ENCODE measurements at regions not wholly inside any gene's neighbourhood (a gene's known extent, or its start where the extent isn't known, plus 50 kb on each side); places are given as distances from the start of the nearest gene placed in this dataset.
"Not testable (repeated sequence)": the region's sequence is repeated elsewhere in the genome, so short reads cannot be mapped to it uniquely, and the experiment has no call there.

DNA sequence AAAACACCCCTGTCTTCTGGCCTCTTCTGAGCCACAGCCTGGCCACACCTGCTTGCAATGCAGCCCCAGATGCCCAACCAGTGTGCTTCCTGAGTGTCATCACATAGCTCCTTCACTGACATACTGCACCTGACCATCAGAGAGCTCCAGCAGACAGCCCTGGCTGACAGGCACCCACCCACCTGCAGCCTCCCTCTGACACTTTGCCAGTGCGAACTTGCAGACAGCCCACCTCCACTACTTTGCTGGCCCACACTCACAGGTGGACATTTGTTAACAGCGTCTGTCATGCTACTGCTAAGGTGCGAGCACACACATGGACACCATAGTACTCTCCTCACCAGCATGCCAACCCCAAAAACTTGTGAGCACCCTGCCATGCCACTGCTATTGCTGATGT lies 740.1 kb downstream of the DNAJB9 start:
- no peak for DNase-seq (ENCODE audit: low read depth)

DNA sequence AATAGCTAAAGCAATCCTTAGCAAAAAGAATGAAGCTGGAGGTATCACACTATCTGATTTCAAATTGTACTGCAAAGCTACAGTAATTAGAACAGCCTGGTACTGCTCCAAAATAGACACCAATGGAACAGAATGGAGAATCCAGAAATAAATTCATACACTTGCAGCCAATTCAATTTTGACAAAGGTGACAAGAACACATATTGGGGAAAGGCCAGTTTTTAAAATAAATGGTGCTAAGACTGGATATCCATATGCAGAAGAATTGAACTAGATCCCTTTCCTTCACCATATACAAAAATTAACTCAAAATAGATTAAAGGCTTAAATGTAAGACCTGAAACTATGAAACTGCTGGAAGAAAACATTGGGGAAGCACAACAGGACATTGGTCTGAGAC lies 748.5 kb downstream of the DNAJB9 start:
- no peak for DNase-seq (ENCODE audit: low read depth)

DNA sequence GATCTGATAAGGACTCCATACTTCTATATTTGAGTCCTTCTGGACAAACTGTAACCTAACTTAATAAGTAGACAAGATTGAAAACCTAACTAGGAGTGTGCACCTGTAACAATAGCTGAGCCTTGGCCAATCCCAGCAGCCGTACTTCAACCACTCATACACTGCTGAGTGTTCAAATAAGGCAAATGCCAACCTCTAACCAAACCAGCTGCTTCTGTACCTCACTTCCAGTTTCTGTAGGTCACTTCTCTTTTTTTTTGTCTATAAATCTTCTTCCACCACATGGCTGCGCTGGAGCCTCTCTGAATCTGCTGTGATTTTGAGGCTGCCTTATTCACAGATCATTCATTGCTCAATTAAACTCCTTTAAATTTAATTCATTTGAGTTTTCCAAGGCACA lies 753.2 kb downstream of the DNAJB9 start:
- no peak for DNase-seq (ENCODE audit: low read depth)

DNA sequence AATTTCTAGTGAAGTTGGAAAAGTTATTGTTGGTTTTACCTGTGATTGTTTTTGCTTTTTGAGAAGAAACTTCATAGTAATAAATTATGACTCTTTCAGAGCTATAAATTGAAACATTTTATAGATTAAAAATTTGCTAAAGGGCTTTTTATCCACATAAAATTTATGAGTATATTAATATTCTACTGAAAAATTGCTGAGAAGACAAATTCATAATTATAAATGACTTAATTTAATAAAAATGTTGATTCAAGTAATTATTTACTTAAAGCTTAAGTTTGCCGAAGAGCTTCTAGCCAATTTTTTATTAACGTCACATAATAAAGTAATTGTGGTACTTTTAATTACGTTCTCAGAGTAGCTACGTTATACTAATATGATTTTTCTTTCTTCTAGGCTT lies 761.7 kb downstream of the DNAJB9 start:
- no peak for DNase-seq (ENCODE audit: low read depth)

DNA sequence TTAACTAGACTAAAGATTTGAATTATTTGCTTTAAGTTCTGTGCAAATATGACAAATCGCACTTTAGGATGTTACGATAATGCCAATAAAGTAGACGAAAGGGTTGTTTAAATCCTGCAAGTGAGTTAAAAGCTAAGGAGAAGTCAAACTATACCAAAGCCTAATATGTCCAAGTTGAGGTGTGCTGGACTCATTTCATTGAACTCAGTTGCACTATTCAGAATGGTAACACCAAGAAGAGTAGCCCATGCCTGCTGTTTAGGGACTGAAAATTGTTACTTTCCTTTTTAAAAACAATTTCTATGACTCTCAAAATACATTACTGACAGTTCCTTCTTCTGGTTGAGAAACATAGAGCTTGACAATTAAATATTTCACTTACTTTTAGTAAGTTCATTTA lies 766.3 kb downstream of the DNAJB9 start:
- no peak for DNase-seq (ENCODE audit: low read depth)

DNA sequence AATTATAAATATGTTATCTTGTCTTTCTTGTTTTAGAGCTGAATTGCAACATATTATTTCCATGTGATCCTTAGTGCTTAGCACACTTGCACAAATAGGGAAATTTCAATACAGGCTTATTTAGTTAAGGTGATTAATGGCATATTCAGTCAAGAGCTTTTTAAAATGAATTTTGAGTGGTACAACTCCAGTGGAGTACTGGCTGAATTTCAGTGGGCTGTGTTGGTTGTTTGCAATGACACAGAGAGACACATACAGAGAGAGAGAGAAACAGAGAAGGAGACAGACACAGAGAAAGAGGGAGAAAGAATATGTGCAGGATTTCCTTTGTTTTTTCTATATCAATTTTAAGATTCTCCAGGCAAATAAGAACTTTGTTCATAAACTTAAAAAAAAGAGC lies 766.9 kb downstream of the DNAJB9 start:
- no peak for DNase-seq (ENCODE audit: low read depth)

DNA sequence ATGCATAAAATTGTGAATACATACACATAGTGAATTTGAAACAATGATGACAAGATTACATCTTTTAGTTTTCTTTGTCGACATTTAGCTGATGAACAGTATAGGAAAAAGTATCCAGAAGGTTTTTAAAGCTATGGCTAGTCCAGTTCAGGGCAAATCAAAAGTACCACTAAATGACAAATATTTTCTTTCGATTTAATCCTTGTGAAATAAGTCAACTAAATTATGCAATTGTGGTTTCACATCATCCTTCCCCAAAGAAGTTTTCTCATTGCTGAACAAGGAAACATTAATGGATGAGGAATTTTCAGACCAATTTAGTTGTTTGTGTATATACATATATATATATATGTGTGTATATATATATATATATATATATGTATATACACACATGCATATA lies 774.0 kb downstream of the DNAJB9 start:
- DNase-seq (ENCODE audit: low read depth) = no peak

DNA sequence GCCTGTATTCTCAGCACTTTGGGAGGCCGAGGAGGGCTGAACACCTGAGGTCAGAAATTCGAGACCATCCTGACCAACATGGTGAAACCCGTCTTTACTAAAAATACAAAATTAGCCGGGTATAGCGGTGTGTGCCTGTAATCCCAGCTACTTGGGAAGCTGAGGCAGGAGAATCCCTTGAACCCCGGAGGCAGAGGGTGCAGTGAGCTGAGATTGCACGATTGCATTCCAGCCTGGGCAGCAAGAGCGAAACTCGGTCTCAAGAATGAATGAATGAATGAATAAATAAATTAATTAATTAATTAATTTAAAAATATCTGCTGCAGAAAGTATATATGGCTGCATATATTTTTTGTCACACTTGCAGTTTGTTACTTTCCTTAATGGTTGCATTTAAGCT lies 781.8 kb downstream of the DNAJB9 start:
- DNase-seq (ENCODE audit: low read depth) = no peak

DNA sequence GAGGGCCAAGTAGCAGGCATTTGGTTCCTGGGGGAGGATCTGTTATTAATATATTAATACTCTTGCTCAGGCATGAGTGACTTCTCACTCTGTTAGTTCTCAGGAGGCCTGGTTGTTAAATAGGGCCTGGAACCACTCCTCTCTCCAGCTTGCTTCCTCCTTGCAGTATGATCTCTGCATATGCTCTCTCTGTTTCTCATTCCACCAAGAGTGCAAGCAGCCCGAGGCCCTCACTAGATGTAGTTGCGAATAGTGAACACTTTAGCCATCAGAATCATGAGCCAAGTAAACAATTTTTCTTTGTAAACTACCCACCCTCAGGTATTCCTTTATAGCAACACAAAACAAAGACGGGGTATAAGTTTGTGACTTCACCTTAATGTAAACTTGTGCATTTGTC lies 784.3 kb downstream of the DNAJB9 start:
- no peak for DNase-seq (ENCODE audit: low read depth)

DNA sequence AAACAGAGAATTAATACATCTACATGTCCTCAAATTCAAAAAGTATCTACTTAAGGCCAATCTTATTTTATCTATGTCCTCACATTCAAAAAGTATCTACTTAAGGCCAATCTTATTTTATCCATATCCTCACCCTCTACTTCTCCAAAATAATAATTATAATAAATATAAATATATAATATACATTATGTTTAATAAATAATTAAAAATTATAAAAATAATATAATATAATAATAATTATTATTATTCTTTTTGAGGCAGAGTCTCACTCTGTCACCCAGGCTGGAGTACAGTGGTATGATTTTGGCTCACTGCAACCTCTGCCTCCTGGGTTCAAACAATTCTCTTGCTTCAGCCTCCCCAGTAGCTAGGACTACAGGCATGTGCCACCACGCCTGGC lies 784.9 kb downstream of the DNAJB9 start:
- no peak for DNase-seq (ENCODE audit: low read depth)

DNA sequence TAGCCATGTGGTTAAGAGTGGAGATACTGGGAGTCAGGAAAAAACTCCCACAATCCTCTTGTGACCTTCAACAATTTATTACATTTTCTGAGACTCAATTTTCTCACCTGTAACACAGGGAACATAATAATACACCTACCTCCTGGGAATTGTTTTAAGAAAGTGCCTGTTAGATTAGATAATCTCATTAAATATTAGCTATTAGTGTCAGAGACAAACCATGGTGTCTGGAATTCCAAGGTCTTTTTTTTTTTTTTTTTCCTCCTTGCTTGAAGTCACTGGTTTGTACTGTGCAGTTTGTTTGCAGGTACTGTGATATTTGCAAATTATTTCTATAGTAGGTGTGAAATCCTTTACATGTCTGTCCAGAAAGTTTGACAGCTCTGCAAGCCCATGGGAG lies 806.1 kb downstream of the DNAJB9 start:
- DNase-seq (ENCODE audit: low read depth) = no peak

DNA sequence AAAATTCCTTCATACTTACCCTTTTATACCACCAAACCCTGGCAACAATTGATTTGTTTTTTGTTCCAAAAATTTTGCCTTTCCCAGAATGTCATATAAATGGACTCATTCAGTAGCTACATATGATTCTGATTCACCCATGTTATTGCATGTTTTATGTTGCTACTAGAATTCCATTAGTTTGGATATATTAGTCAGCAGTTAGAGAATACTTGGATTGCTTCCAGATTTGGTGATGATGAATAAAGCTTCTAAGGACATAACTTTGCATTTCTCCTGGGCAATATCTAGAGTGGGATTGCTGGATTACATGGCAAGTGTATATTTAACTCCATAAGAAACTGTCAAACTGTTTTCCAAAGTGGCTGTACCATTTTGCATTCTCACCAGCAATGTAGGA lies 806.9 kb downstream of the DNAJB9 start:
- DNase-seq (ENCODE audit: low read depth) = no peak

DNA sequence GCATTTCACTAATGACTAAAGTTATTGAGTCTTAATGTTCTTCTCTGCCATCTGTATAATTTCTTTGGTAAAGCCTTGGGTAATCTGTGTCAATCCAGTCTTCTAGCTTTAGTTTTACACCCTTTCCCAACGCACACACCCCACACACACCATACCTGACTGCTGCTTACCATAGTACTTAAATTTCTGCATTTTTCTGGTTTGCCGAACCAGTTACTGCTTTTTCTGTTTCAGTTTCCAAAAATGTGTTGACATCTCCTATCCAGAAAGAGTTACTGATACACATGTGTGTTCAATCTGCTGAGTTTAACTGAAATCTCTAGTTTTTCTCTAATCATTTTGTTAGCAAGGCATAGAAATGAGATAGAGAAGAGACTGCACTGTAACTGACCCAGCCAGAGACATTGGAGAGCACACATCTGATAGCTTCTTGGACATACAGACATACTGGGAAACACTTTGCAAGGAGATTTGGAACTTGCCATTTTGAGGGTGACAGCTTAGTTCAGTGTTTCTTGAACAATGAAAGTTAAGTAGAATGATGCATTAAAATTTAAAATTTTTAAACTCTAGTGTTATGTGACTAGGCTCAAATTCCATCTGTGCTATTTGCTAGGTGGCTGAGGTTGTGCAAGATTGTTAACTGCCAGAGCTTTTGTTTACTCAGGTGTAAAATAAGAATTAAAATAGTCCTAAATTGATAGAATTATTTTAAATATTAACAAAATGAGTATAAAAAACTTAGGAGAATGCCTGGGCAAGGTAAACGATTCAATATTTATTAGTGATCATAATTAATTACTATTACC lies 807.6 kb downstream of the DNAJB9 start:
- DNase-seq (ENCODE audit: low read depth) = no peak

DNA sequence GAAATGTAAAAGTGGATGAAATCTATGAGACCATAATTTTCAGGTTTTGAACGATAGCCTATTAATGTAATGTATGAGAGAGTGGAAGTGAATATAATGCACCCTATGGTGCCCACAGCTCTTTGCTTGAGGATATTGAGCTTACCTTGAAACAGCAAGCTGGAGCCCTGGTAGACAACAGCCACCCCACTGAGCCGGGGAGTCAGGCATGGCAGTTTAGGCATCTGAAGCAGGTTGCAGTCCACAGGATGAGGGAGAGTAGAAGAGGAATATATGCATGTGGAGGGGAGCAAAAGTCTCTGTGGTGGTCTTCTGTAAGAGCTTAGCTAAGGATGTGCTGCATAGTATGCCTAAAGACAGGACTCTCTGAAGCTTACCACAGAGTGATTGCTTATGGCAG lies 817.3 kb downstream of the DNAJB9 start:
- no peak for DNase-seq (ENCODE audit: low read depth)

DNA sequence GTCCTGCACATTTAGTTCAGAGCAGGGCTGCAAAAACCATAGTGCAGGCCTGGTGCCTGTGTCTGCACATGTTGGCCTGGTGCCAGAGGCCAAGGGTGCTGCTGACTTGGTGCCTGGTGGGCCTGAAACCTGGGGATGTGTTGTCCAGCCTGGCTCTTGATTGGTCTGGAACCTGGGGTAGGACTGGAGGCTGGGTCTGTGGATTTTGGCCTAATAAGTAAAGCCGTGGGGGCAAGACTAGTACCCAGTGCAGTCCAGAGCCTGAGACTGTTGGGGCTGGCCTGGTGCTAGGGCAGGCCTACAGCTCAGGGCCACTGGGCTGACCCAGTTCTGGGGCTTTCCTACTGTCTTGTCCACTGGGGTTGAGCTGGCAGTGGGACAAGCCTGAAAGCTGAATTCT lies 817.9 kb downstream of the DNAJB9 start:
- DNase-seq (ENCODE audit: low read depth) = no peak

DNA sequence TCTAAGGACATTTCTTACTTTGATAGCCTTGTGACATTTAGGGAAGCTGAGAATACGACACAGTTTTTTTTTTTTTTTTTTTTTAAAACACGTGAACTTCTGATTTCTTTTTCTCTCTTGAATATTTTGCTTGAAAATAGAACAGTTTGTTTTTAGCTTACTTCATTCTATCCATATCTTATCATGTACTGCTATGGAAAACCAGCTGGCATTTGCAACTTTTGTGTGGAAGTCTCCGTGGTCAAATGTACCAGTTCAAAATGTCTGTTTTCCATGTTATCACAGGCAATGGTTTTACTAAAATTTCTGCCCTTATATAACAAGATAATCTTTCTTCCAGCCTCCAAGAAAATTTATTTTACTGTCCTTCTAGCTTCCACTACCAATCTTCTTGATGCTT lies 821.6 kb downstream of the DNAJB9 start:
- DNase-seq (ENCODE audit: low read depth) = no peak

DNA sequence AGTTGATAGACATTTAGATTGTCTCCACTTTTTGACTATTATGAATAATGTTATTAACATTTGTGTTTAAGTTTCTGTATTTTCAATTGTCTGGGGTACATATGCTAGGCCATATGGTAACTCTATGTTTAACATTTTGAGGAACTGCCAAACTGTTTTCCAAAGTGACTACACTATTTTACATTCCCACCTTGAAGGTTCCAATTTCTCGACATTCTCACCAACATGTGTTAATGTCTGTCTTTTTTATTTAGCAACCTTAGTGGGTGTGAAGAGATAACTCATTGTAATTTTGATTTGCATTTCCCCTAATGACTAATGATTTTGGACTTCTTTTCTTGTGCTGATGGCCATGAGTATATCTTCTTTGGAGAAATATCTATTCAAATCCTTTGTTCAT lies 832.4 kb downstream of the DNAJB9 start:
- DNase-seq (ENCODE audit: low read depth) = no peak

DNA sequence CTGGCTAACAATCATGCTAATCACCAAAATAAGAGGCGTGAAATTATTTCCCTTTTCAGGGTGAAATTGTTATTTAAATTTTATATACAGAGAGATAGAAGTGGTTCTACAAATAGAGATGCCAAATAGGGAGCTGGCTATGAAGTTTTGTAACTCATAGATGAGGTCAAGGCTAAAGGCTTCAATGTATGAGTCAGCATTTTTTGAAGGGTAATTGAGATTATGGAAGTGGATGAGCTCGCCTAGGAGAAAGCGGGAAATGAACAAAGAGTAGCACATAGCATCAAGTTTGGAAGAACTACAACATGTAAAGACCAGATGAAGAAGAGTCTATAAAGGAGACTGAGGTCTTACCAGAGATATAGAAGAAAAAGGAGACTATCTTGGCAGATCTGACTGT lies 838.1 kb downstream of the DNAJB9 start:
- no peak for DNase-seq (ENCODE audit: low read depth)

DNA sequence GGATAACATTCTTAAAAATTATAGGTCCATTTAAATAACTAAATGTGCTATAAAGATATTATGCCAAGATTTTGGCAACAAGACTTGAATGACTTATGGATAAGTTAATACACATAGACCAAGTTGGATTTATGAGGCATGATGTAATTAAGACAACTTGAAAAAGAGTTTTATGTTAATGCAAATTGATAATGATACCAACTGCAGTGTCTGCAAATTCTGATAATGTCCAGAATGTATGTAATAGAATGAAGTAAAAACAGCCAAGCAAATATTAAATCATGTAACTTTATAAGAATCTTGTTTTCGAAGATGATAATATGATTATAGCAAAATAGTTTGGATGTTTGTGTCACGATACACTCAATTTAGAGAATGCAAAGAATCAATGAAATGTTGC lies 868.3 kb downstream of the DNAJB9 start:
- DNase-seq (ENCODE audit: low read depth) = no peak

DNA sequence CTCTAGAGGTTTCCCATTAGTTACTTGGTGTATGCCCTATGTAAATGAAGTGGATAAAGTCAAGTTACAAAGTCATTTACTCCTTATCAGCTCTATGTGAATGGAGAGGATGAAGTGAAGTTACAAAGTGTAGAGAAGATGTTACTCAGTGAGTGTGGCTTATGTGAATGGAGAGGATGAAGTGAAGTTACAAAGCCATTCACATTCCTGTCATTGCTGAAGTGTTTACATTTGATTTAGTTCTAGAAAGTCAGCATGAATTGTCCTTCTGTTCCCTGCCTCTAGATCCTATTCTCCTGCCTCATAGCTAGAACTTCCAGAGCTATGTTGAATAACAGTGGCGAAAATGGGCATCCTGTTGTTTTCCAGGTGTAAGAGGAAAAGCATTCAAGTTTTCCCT lies 880.1 kb downstream of the DNAJB9 start:
- DNase-seq (ENCODE audit: low read depth) = no peak

DNA sequence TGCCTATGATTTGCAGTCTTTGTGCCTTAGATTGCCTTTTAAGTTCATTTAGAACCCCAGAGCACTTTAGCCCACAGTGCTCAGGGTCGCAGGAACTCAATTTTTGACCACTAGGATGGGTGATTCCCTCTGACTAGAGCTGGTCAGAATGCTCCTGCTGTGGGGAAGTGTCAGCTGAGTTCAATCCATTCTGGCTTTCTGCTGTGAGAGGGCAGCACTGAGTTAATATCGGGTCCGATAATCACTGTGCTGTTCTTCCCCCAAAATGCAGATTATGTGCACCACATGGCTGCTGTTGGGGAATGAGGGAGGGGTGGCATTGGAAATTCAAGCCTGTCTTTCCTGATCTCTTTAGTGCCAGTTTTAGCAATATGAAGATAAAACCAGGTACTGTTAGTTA lies 886.4 kb downstream of the DNAJB9 start:
- no peak for DNase-seq (ENCODE audit: low read depth)

DNA sequence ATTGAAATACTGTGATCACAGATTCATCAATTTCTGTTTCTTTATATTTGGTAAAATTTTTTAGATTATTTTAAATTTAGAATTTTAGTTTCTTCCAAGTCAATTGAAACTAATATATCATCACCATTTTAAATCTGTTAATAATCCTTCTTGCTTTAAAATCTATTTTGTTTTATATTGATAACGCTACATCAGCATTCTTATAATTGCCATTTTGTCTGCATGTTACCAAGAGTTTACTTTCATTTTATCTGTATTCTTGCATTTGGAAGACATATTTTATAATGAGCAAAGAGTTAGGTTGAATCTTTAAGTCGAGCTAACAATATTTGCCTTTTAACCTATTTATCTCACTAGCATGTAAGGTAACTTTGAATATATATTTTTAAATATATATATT lies 890.6 kb downstream of the DNAJB9 start:
- no peak for DNase-seq (ENCODE audit: low read depth)

DNA sequence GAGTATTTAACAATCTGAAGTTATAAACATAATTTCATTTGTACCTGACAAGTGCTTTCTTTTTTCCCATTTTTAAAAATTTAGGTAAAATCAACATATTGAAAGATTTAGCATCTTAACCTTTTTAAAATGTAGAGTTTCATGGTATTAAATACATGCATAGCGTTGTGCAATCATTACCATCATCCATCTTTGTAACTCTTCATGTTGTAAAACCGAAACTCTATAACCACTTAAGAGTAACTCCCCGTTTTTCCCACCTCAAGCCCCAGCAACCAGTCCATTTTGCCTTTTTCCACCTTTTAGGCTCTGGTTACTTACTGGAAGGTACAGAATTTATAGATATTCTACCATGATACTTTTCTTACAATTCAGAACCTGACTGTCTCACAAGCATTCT lies 892.5 kb downstream of the DNAJB9 start:
- DNase-seq (ENCODE audit: low read depth) = no peak

DNA sequence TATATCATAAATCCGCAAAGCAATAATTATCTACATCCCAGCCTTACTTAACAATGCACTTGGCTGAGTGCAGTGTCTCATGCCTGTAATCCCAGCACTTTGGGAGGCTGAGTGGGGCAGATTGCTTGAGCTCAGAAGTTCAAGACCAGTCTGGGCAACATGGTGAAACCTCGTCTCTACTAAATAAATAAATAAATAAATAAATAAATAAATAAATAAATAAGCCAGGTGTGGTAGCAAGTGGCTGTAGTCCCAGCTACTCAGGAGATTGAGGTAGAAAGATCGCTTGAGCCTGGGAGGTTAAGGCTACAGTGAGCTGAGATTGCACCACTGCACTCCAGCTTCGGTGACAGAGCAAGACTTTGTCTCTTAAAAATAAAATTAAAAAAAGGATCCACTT lies 898.1 kb downstream of the DNAJB9 start:
- DNase-seq (ENCODE audit: low read depth) = not testable (repeated sequence)

DNA sequence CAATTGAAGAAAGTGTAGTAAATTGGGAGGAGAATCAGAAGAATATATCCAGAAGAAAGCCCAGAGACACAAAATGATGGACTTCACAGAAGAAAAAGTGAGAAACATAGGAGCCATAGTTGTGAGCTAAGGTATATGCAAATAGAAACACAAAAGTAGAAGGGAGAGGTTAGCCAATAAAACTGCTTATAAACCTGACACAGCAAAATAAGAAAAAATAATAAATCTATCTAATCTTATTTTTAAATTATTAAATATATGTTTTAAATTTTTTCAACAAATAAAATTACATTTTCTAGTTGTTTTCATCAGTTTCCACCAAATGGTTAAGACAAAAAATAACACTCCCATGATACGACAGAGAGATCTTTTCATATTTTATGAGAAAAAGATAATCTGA lies 903.5 kb downstream of the DNAJB9 start:
- no peak for DNase-seq (ENCODE audit: low read depth)
